Panc1 (cell line): ENCODE measurements at regions not wholly inside any gene's neighbourhood (a gene's known extent, or its start where the extent isn't known, plus 50 kb on each side); places are given as distances from the start of the nearest gene placed in this dataset.

Source experiments
- ATAC-seq: fragments of 200-7000 bp; cut with Tn5 transposase; 2 replicates; pipeline ENCODE4 v1.9.1; 2020; ENCODE audit warnings: mild to moderate bottlenecking, moderate library complexity
- BruUV-seq: library from RNA; stranded (reverse); fragments of 400-500 nt; replicated peaks from 2 replicates; lab custom pipeline; 2021; lab: Mats Ljungman, UMichigan
- CTCF ChIA-PET: fragments of 300-600 bp; sonication (Branson Sonifier 250); formaldehyde crosslinking; loops from one replicate; lab custom pipeline; 2022; ENCODE audit warnings: antibody characterized with exemption; lab: Charles Lee
- POLR2A ChIA-PET: fragments of 300-600 bp; sonication (Branson Sonifier 250); formaldehyde crosslinking; loops from one replicate; lab custom pipeline; 2022; ENCODE audit warnings: antibody characterized with exemption; lab: Charles Lee
- DNase-seq: peaks from one replicate; pipeline ENCODE4 v3.0.0-alpha.2; 2010; ENCODE audit warnings: low read depth, low spot score
- H3K27ac ChIP-seq: 2 replicates; pipeline ENCODE4 v1.5.1; 2011; ENCODE audit warnings: mild to moderate bottlenecking, low read length, inconsistent platforms
- H3K27me3 ChIP-seq: fragments of 200-500 bp; sonication (Bioruptor generic); 2 replicates; pipeline ENCODE4 v1.6.0; 2014; ENCODE audit warnings: low read length, inconsistent platforms; ENCODE audit not compliant: control insufficient read depth, insufficient read depth
- H3K36me3 ChIP-seq: fragments of 200-500 bp; sonication (Bioruptor generic); 2 replicates; pipeline ENCODE4 v1.5.1; 2014; ENCODE audit warnings: inconsistent platforms, mild to moderate bottlenecking, low read length, moderate library complexity; ENCODE audit not compliant: control insufficient read depth, insufficient read depth
- H3K4me1 ChIP-seq: 2 replicates; pipeline ENCODE4 v1.5.1; 2011; ENCODE audit warnings: inconsistent platforms, mild to moderate bottlenecking, low read length, moderate library complexity; ENCODE audit not compliant: control insufficient read depth, insufficient read depth
- H3K4me3 ChIP-seq, 2 experiments: 2 replicates each; pipeline ENCODE4 v1.5.1; 2011 to 2012; ENCODE audit warnings: low read depth in 2 of 2, low read length in 2 of 2, mild to moderate bottlenecking in 2 of 2, inconsistent platforms in 1 of 2, moderate library complexity in 1 of 2
- H3K9me3 ChIP-seq: fragments of 200-500 bp; sonication (Bioruptor generic); 2 replicates; pipeline ENCODE4 v1.5.1; 2014; ENCODE audit warnings: low read depth, mild to moderate bottlenecking, inconsistent platforms, low read length, moderate library complexity; ENCODE audit not compliant: control insufficient read depth, insufficient read depth
- POLR2AphosphoS5 ChIP-seq: IDR thresholded peaks from 2 replicates; pipeline ENCODE4 v1.6.1; 2012; ENCODE audit warnings: mild to moderate bottlenecking, low read depth, low read length, moderate library complexity
- SIN3A ChIP-seq: IDR thresholded peaks from 2 replicates; pipeline ENCODE4 v1.6.1; 2012; ENCODE audit warnings: low read depth, mild to moderate bottlenecking, low read length, moderate library complexity, borderline replicate concordance; ENCODE audit not compliant: insufficient read depth
- TCF7L2 ChIP-seq: IDR thresholded peaks from 2 replicates; pipeline ENCODE4 v1.6.1; 2011; ENCODE audit warnings: mild to moderate bottlenecking, low read depth, low read length, inconsistent platforms
- in situ Hi-C: cut with HindIII; loops from 2 replicates; pipeline ENCODE4 v1.10.0; 2016; ENCODE audit warnings: low sequenced_read_pairs, low pct_unique_long_range_greater_than_20kb
- intact Hi-C: fragments of 100-400 bp; cut with micrococcal nuclease; formaldehyde crosslinking; loops from one replicate; pipeline ENCODE4 v1.10.0; 2022; ENCODE audit not compliant: unreplicated experiment
- TF ChIP-seq, protein P1 (sequence below): fragments of 450-650 bp; IDR thresholded peaks from 2 replicates; pipeline ENCODE4 v1.5.1; 2017; ENCODE audit warnings: mild to moderate bottlenecking
- TF ChIP-seq, protein P2 (sequence below), 2 experiments: IDR thresholded peaks; 2 replicates each; pipeline ENCODE4 v1.6.1; 2011 to 2012; ENCODE audit warnings: low read depth in 2 of 2, control low read depth in 1 of 2, low read length in 1 of 2, mild to moderate bottlenecking in 1 of 2, moderate library complexity in 1 of 2; ENCODE audit not compliant: insufficient read depth in 1 of 2

DNA sequence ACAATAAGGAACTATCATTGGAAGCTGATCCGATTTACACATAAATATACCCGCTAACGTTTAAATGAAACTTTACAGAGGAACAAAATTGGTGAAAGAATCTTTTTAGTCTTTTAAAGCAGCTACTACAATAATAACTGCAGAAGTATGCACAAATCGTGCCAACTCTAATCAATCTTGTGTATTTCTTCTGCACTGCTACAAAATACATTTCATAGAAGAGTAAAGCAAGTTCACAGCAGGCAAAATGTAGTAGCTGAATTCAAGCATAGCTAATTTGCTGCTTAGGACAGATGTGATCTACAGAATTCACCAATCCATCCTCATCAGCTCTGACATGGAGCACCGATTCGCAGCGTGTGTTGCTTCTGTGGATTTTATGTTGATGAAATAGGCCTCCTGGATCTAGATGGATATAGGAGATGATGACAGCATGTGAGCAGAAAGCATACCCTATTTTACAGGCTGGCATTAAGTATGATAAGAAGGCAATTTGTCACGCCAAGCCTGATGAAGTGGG is 367.3 kb upstream of the FGF13 start:
- Histone ChIP-seq H3K36me3 (no peaks in the 10 kb centered on the region), H3K27ac (no peak overlapping the region), H3K9me3 (no peaks in the 10 kb centered on the region), H3K27me3 (no peaks in the 10 kb centered on the region), H3K4me1 (no peaks in the 10 kb centered on the region), H3K4me3 (no peak overlapping the region)
- ChIA-PET POLR2A (no interaction called here), CTCF (no interaction called here)
- no peak for TF ChIP-seq TCF7L2
- TF ChIP-seq, protein P1, sequence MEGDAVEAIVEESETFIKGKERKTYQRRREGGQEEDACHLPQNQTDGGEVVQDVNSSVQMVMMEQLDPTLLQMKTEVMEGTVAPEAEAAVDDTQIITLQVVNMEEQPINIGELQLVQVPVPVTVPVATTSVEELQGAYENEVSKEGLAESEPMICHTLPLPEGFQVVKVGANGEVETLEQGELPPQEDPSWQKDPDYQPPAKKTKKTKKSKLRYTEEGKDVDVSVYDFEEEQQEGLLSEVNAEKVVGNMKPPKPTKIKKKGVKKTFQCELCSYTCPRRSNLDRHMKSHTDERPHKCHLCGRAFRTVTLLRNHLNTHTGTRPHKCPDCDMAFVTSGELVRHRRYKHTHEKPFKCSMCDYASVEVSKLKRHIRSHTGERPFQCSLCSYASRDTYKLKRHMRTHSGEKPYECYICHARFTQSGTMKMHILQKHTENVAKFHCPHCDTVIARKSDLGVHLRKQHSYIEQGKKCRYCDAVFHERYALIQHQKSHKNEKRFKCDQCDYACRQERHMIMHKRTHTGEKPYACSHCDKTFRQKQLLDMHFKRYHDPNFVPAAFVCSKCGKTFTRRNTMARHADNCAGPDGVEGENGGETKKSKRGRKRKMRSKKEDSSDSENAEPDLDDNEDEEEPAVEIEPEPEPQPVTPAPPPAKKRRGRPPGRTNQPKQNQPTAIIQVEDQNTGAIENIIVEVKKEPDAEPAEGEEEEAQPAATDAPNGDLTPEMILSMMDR = no peak
- no peak for TF ChIP-seq SIN3A
- TF ChIP-seq POLR2AphosphoS5 = no peak
- TF ChIP-seq, protein P2, sequence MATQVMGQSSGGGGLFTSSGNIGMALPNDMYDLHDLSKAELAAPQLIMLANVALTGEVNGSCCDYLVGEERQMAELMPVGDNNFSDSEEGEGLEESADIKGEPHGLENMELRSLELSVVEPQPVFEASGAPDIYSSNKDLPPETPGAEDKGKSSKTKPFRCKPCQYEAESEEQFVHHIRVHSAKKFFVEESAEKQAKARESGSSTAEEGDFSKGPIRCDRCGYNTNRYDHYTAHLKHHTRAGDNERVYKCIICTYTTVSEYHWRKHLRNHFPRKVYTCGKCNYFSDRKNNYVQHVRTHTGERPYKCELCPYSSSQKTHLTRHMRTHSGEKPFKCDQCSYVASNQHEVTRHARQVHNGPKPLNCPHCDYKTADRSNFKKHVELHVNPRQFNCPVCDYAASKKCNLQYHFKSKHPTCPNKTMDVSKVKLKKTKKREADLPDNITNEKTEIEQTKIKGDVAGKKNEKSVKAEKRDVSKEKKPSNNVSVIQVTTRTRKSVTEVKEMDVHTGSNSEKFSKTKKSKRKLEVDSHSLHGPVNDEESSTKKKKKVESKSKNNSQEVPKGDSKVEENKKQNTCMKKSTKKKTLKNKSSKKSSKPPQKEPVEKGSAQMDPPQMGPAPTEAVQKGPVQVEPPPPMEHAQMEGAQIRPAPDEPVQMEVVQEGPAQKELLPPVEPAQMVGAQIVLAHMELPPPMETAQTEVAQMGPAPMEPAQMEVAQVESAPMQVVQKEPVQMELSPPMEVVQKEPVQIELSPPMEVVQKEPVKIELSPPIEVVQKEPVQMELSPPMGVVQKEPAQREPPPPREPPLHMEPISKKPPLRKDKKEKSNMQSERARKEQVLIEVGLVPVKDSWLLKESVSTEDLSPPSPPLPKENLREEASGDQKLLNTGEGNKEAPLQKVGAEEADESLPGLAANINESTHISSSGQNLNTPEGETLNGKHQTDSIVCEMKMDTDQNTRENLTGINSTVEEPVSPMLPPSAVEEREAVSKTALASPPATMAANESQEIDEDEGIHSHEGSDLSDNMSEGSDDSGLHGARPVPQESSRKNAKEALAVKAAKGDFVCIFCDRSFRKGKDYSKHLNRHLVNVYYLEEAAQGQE (IDR thresholded peaks at IDR 0.05; ENCODE audit: insufficient read depth in 1 of 2, low read depth in 2 of 2, low read length in 1 of 2) = no peak
- intact Hi-C loops = no loop called here
- DNase-seq = no peak
- no peak for ATAC-seq
- no TSS peak for BruUV-seq
- in situ Hi-C loops = no loop called here

DNA sequence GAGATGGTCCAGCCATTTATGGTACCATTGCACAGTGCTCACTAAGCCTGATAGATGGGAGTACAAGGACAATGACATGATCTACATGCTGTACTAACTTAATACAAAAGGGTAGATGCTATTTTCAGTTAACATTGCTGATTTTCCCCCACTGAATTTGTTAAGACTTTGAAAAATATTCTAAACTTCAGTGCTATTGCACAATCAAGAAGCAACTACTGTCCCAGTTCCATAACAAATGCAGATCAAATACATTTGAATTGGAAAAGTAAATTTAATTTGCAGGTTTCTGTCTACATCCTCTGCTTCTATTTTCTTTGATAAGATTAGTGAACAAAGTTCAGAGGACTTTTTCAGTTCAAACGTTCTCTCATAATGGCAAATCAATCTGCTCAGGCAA is 366.8 kb upstream of the FGF13 start:
- intact Hi-C loops = no loop called here
- no peak overlapping the region for H3K27ac ChIP-seq
- POLR2A ChIA-PET = no interaction called here

More for the DNA sequence above, 366.8 kb upstream of the FGF13 start:
- CTCF ChIA-PET = no interaction called here
- in situ Hi-C loops = no loop called here
- Histone ChIP-seq H3K27me3 (no peaks in the 10 kb centered on the region), H3K36me3 (no peaks in the 10 kb centered on the region), H3K9me3 (no peaks in the 10 kb centered on the region), H3K4me3 (no peak overlapping the region), H3K4me1 (no peaks in the 10 kb centered on the region)
- no peak for TF ChIP-seq POLR2AphosphoS5
- TF ChIP-seq, protein P1 = no peak
- TF ChIP-seq, protein P2 (IDR thresholded peaks at IDR 0.05; ENCODE audit: insufficient read depth in 1 of 2, low read depth in 2 of 2, low read length in 1 of 2) = no peak
- no peak for TF ChIP-seq SIN3A
- TF ChIP-seq TCF7L2 = no peak
- no TSS peak for BruUV-seq
- no peak for ATAC-seq
- no peak for DNase-seq
